HG03558 (cell line): ENCODE measurements at regions not wholly inside any gene's neighbourhood (a gene's known extent, or its start where the extent isn't known, plus 50 kb on each side); places are given as distances from the start of the nearest gene placed in this dataset.

Source experiments
- ATAC-seq: cut with Tn5 transposase; IDR thresholded peaks from one replicate; pipeline ENCODE4 v1.9.1; 2021; ENCODE audit warnings: moderate number of reproducible peaks; ENCODE audit not compliant: unreplicated experiment; ENCODE audit errors: extremely low read depth

- no peak for ATAC-seq
Measured at GRCh38 chr15:39327005-39327730, 253.7 kb upstream of the THBS1 start.

- no peak for ATAC-seq
Measured at GRCh38 chr15:39330061-39330460, 250.8 kb upstream of the THBS1 start.

- ATAC-seq: no peak
Measured at GRCh38 chr15:39331584-39331983, 249.3 kb upstream of the THBS1 start.

GRCh38 chr15:39332846-39333245 lies 248.0 kb upstream of the THBS1 start:
- no peak for ATAC-seq

GRCh38 chr15:39333393-39333792 lies 247.5 kb upstream of the THBS1 start:
- ATAC-seq: no peak

GRCh38 chr15:39333896-39334295 lies 247.0 kb upstream of the THBS1 start:
- ATAC-seq: no peak

GRCh38 chr15:39336926-39337325 lies 244.0 kb upstream of the THBS1 start:
- ATAC-seq: no peak

- ATAC-seq: no peak
Measured at GRCh38 chr15:39338251-39338650, 242.6 kb upstream of the THBS1 start.

GRCh38 chr15:39340903-39341645 lies 239.8 kb upstream of the THBS1 start:
- ATAC-seq: no peak

- ATAC-seq: no peak
Measured at GRCh38 chr15:39344662-39345141, 236.2 kb upstream of the THBS1 start.

- ATAC-seq: no peak
Measured at GRCh38 chr15:39345176-39345575, 235.7 kb upstream of the THBS1 start.

- ATAC-seq: no peak
Measured at GRCh38 chr15:39347453-39347852, 233.4 kb upstream of the THBS1 start.

- no peak for ATAC-seq
Measured at GRCh38 chr15:39350785-39351184, 230.1 kb upstream of the THBS1 start.

- ATAC-seq: no peak
Measured at GRCh38 chr15:39354189-39354588, 226.7 kb upstream of the THBS1 start.

GRCh38 chr15:39357480-39358268 lies 223.2 kb upstream of the THBS1 start:
- ATAC-seq: no peak

GRCh38 chr15:39358441-39359041 lies 222.3 kb upstream of the THBS1 start:
- no peak for ATAC-seq

GRCh38 chr15:39359771-39360170 lies 221.1 kb upstream of the THBS1 start:
- ATAC-seq: no peak

GRCh38 chr15:39360452-39360851 lies 220.4 kb upstream of the THBS1 start:
- no peak for ATAC-seq

- no peak for ATAC-seq
Measured at GRCh38 chr15:39361497-39361896, 219.4 kb upstream of the THBS1 start.

GRCh38 chr15:39362821-39363561 lies 217.9 kb upstream of the THBS1 start:
- no peak for ATAC-seq
